ENCODE measurements at regions not wholly inside any gene's neighbourhood (a gene's known extent, or its start where the extent isn't known, plus 50 kb on each side); places are given as distances from the start of the nearest gene placed in this dataset.
"Not testable (repeated sequence)": the region's sequence is repeated elsewhere in the genome, so short reads cannot be mapped to it uniquely, and the experiment has no call there.

- H3K27me3 ChIP-seq (ENCODE audit: insufficient read depth, poor library complexity, severe bottlenecking): no peaks in the 10 kb centered on the region
- TF ChIP-seq CTCF (IDR thresholded peaks at IDR 0.05; ENCODE audit: poor library complexity, severe bottlenecking): no peak
- H3K4me1 ChIP-seq (ENCODE audit: insufficient read depth, poor library complexity, severe bottlenecking): no peaks in the 10 kb centered on the region
- H3K27ac ChIP-seq (ENCODE audit: poor library complexity, severe bottlenecking): no peak overlapping the region
- DNase-seq (ENCODE audit: low spot score) (no peak), ATAC-seq (ENCODE audit: low read depth) (no peak)
- no peak overlapping the region for H3K4me3 ChIP-seq (ENCODE audit: severe bottlenecking)
- H3K36me3 ChIP-seq (ENCODE audit: low read depth): no peaks in the 10 kb centered on the region
- no peaks in the 10 kb centered on the region for H3K9me3 ChIP-seq (ENCODE audit: severe bottlenecking)
Measured at GRCh38 chr9:81069038-81069795, 620.1 kb downstream of the TLE1 start.

DNA sequence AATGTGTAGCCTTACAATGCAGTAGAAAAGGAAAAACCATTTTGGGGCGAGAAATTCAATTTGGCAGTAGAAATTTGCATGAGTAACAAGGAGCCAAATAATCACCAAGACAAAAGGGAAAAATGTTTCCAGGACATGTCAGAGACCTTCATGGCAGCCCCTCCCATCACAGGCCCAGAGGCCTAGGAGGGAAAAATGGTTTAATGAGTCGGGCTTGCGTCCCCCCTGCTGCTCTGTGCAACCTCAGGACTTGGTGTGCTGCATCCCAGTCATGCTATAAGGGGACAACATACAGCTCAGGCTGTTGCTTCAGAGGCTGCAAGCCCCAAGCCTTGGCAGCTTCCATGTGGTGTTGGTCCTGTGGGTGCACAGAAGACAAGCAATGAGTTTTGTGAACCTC, 626.4 kb downstream of the TLE1 start:
- not testable (repeated sequence) for H3K36me3 ChIP-seq (ENCODE audit: low read depth); H3K27ac ChIP-seq (ENCODE audit: poor library complexity, severe bottlenecking); ATAC-seq (ENCODE audit: low read depth); H3K9me3 ChIP-seq (ENCODE audit: severe bottlenecking); DNase-seq (ENCODE audit: low spot score); H3K27me3 ChIP-seq (ENCODE audit: insufficient read depth, poor library complexity, severe bottlenecking); H3K4me3 ChIP-seq (ENCODE audit: severe bottlenecking); H3K4me1 ChIP-seq (ENCODE audit: insufficient read depth, poor library complexity, severe bottlenecking)

GRCh38 chr9:81058782-81059181, 630.6 kb downstream of the TLE1 start:
- Histone ChIP-seq H3K4me3 (ENCODE audit: severe bottlenecking) (no peak overlapping the region), H3K36me3 (ENCODE audit: low read depth) (no peaks in the 10 kb centered on the region), H3K9me3 (ENCODE audit: severe bottlenecking) (no peaks in the 10 kb centered on the region), H3K27ac (ENCODE audit: poor library complexity, severe bottlenecking) (no peak overlapping the region), H3K4me1 (ENCODE audit: insufficient read depth, poor library complexity, severe bottlenecking) (peaks cover 2% of the 10 kb centered on the region), H3K27me3 (ENCODE audit: insufficient read depth, poor library complexity, severe bottlenecking) (no peaks in the 10 kb centered on the region)
- no peak for ATAC-seq (ENCODE audit: low read depth)
- no peak for TF ChIP-seq CTCF (IDR thresholded peaks at IDR 0.05; ENCODE audit: poor library complexity, severe bottlenecking)
- DNase-seq (ENCODE audit: low spot score): no peak

DNA sequence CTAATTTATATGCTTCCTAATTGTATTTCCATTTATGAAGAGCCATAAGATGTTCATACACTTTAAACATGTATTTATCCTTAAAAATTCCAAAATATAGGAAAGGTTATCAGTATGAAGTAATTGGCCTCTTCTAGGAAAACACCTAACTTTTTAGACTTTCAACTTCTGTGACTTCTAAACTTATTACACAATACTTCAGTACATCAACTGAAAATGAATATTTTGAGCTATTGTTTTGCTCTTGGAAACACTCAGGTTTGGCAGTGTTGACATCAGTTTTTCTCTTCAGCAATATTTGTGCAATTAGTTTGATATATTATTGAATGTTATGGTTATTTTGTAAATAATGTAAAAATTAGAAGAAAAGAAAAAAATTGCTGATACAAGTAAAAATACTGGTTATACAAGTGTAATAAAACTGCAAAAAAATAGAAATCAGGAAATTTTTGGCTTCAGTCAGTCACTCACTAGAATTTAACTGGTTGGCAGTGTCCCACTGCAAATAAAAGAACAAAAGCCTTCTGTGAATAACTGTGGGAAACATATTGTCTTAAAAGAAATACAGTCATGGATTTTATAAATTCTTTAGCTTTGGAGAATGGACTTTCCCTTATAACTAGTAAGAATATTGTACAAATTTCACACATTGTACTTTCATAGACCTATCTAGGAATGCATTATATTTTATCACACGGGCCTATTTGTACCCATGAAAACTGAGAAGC, 635.9 kb downstream of the TLE1 start:
- Histone ChIP-seq H3K27me3 (ENCODE audit: insufficient read depth, poor library complexity, severe bottlenecking) (no peaks in the 10 kb centered on the region), H3K9me3 (ENCODE audit: severe bottlenecking) (no peaks in the 10 kb centered on the region), H3K4me3 (ENCODE audit: severe bottlenecking) (no peak overlapping the region), H3K4me1 (ENCODE audit: insufficient read depth, poor library complexity, severe bottlenecking) (peaks cover 5% of the 10 kb centered on the region), H3K27ac (ENCODE audit: poor library complexity, severe bottlenecking) (no peak overlapping the region), H3K36me3 (ENCODE audit: low read depth) (no peaks in the 10 kb centered on the region)
- DNase-seq (ENCODE audit: low spot score) (no peak), ATAC-seq (ENCODE audit: low read depth) (no peak)
- no peak for TF ChIP-seq CTCF (IDR thresholded peaks at IDR 0.05; ENCODE audit: poor library complexity, severe bottlenecking)

GRCh38 chr9:81052846-81053245, 636.5 kb downstream of the TLE1 start:
- DNase-seq (ENCODE audit: low spot score) (no peak), ATAC-seq (ENCODE audit: low read depth) (peak; percentile 54; the same call in 2 of the 3 replicates)
- Histone ChIP-seq H3K9me3 (ENCODE audit: severe bottlenecking) (no peaks in the 10 kb centered on the region), H3K4me3 (ENCODE audit: severe bottlenecking) (no peak overlapping the region), H3K36me3 (ENCODE audit: low read depth) (no peaks in the 10 kb centered on the region), H3K27me3 (ENCODE audit: insufficient read depth, poor library complexity, severe bottlenecking) (no peaks in the 10 kb centered on the region), H3K27ac (ENCODE audit: poor library complexity, severe bottlenecking) (no peak overlapping the region), H3K4me1 (ENCODE audit: insufficient read depth, poor library complexity, severe bottlenecking) (peaks cover 5% of the 10 kb centered on the region)
- TF ChIP-seq CTCF (IDR thresholded peaks at IDR 0.05; ENCODE audit: poor library complexity, severe bottlenecking): no peak

All from RWPE2 (cell line).